WTC11 (cell line): ENCODE measurements at regions not wholly inside any gene's neighbourhood (a gene's known extent, or its start where the extent isn't known, plus 50 kb on each side); places are given as distances from the start of the nearest gene placed in this dataset.

ENCODE experiments used
- ATAC-seq: fragments of 200-7000 bp; cut with Tn5 transposase; 2 replicates; pipeline ENCODE4 v1.10.0; 2021; ENCODE audit warnings: mild to moderate bottlenecking, moderate library complexity
- CTCF ChIA-PET: fragments of 300-600 bp; sonication (Branson Sonifier 250); formaldehyde crosslinking; loops from one replicate; lab custom pipeline; 2021; ENCODE audit warnings: antibody characterized with exemption; lab: Charles Lee
- POLR2A ChIA-PET: fragments of 350-600 bp; sonication (Branson Sonifier 250); formaldehyde crosslinking; loops from one replicate; lab custom pipeline; 2021; ENCODE audit warnings: antibody characterized with exemption; lab: Charles Lee
- DNase-seq: peaks from one replicate; pipeline ENCODE4 v3.0.0; 2021; ENCODE audit warnings: low spot score
- H3K27ac Mint-ChIP-seq: 2 replicates; pipeline ENCODE4 v1.8.0; 2021; ENCODE audit warnings: mixed read lengths
- H3K27me3 Mint-ChIP-seq: 2 replicates; pipeline ENCODE4 v1.8.0; 2021; ENCODE audit warnings: low read depth, mild to moderate bottlenecking, moderate library complexity, mixed read lengths
- H3K36me3 Mint-ChIP-seq: 2 replicates; pipeline ENCODE4 v1.8.0; 2021; ENCODE audit warnings: mixed read lengths
- H3K4me1 Mint-ChIP-seq: 2 replicates; pipeline ENCODE4 v1.8.0; 2022; ENCODE audit warnings: mixed read lengths
- H3K4me3 Mint-ChIP-seq: 2 replicates; pipeline ENCODE4 v1.8.0; 2021; ENCODE audit warnings: mild to moderate bottlenecking, moderate library complexity, mixed read lengths
- H3K9me3 Mint-ChIP-seq: 2 replicates; pipeline ENCODE4 v1.8.0; 2021; ENCODE audit warnings: mixed read lengths
- CREB1 ChIP-seq: sonication (generic); formaldehyde crosslinking; IDR thresholded peaks from 2 replicates; pipeline ENCODE4 v1.8.0; 2023; ENCODE audit warnings: mild to moderate bottlenecking, missing genetic modification reagents
- CREM ChIP-seq: sonication (generic); formaldehyde crosslinking; IDR thresholded peaks from 2 replicates; pipeline ENCODE4 v1.8.1; 2022; ENCODE audit warnings: mild to moderate bottlenecking, missing genetic modification reagents, moderate library complexity
- ELF4 ChIP-seq: sonication (generic); formaldehyde crosslinking; IDR thresholded peaks from 2 replicates; pipeline ENCODE4 v1.8.1; 2022; ENCODE audit warnings: low read depth, mild to moderate bottlenecking, moderate library complexity, missing genetic modification reagents
- FOXJ3 ChIP-seq: sonication (generic); formaldehyde crosslinking; IDR thresholded peaks from 2 replicates; pipeline ENCODE4 v1.9.0; 2021; ENCODE audit warnings: missing genetic modification reagents, mild to moderate bottlenecking, borderline replicate concordance
- GABPB1 ChIP-seq: sonication (generic); formaldehyde crosslinking; IDR thresholded peaks from 2 replicates; pipeline ENCODE4 v1.8.1; 2023; ENCODE audit warnings: mild to moderate bottlenecking, missing genetic modification reagents
- HMGA2 ChIP-seq: fragments of 250-450 bp; sonication (Bioruptor Pico); IDR thresholded peaks from 2 replicates; pipeline ENCODE4 v1.4.0; 2021; ENCODE audit warnings: mild to moderate bottlenecking, moderate library complexity
- KAT7 ChIP-seq: sonication (generic); formaldehyde crosslinking; IDR thresholded peaks from 2 replicates; pipeline ENCODE4 v1.8.1; 2023; ENCODE audit warnings: missing genetic modification reagents, mild to moderate bottlenecking, borderline replicate concordance
- MYBL2 ChIP-seq: sonication (generic); formaldehyde crosslinking; IDR thresholded peaks from 2 replicates; pipeline ENCODE4 v1.8.1; 2023; ENCODE audit warnings: mild to moderate bottlenecking, moderate library complexity, missing genetic modification reagents
- NFATC4 ChIP-seq: fragments of 250-450 bp; sonication (Bioruptor Pico); IDR thresholded peaks from 2 replicates; pipeline ENCODE4 v1.9.0; 2021; ENCODE audit warnings: mild to moderate bottlenecking
- PRRX2 ChIP-seq: fragments of 250-450 bp; sonication (Bioruptor Pico); IDR thresholded peaks from 2 replicates; pipeline ENCODE4 v1.8.0; 2021; ENCODE audit warnings: mild to moderate bottlenecking
- TCF7 ChIP-seq: sonication (generic); formaldehyde crosslinking; IDR thresholded peaks from 2 replicates; pipeline ENCODE4 v1.8.0; 2022; ENCODE audit warnings: mild to moderate bottlenecking, low read depth, missing genetic modification reagents, moderate library complexity
- ZBTB21 ChIP-seq: sonication (generic); formaldehyde crosslinking; IDR thresholded peaks from 2 replicates; pipeline ENCODE4 v1.8.1; 2023; ENCODE audit warnings: mild to moderate bottlenecking, missing genetic modification reagents, borderline replicate concordance
- TF ChIP-seq, protein P1 (sequence below): sonication (generic); formaldehyde crosslinking; IDR thresholded peaks from 2 replicates; pipeline ENCODE4 v1.8.0; 2023; ENCODE audit warnings: mild to moderate bottlenecking, missing genetic modification reagents
- TF ChIP-seq, protein P2 (sequence below): fragments of 250-450 bp; sonication (Bioruptor Pico); IDR thresholded peaks from 2 replicates; pipeline ENCODE4 v1.9.0; 2021; ENCODE audit warnings: mild to moderate bottlenecking
- TF ChIP-seq, protein P3 (sequence below): fragments of 250-450 bp; sonication (Bioruptor Pico); IDR thresholded peaks from 2 replicates; pipeline ENCODE4 v1.8.0; 2021; ENCODE audit warnings: mild to moderate bottlenecking
- TF ChIP-seq, protein P4 (sequence below): fragments of 250-450 bp; sonication (Bioruptor Pico); IDR thresholded peaks from 2 replicates; pipeline ENCODE4 v1.9.0; 2021; ENCODE audit warnings: mild to moderate bottlenecking
- TF ChIP-seq, protein P5 (sequence below): fragments of 250-450 bp; sonication (Bioruptor Pico); IDR thresholded peaks from 2 replicates; pipeline ENCODE4 v2.1.2; 2022; ENCODE audit warnings: mild to moderate bottlenecking, moderate library complexity
- TF ChIP-seq, protein P6 (sequence below): sonication (generic); formaldehyde crosslinking; IDR thresholded peaks from 2 replicates; pipeline ENCODE4 v1.8.1; 2023; ENCODE audit warnings: mild to moderate bottlenecking, moderate library complexity, missing genetic modification reagents
- TF ChIP-seq, protein P7 (sequence below): fragments of 250-450 bp; sonication (Bioruptor Pico); conservative IDR thresholded peaks from 2 replicates; pipeline ENCODE4 v1.9.0; 2021; ENCODE audit warnings: mild to moderate bottlenecking
- TF ChIP-seq, protein P8 (sequence below): sonication (generic); formaldehyde crosslinking; IDR thresholded peaks from 2 replicates; pipeline ENCODE4 v1.8.1; 2022; ENCODE audit warnings: missing genetic modification reagents, borderline replicate concordance

DNA sequence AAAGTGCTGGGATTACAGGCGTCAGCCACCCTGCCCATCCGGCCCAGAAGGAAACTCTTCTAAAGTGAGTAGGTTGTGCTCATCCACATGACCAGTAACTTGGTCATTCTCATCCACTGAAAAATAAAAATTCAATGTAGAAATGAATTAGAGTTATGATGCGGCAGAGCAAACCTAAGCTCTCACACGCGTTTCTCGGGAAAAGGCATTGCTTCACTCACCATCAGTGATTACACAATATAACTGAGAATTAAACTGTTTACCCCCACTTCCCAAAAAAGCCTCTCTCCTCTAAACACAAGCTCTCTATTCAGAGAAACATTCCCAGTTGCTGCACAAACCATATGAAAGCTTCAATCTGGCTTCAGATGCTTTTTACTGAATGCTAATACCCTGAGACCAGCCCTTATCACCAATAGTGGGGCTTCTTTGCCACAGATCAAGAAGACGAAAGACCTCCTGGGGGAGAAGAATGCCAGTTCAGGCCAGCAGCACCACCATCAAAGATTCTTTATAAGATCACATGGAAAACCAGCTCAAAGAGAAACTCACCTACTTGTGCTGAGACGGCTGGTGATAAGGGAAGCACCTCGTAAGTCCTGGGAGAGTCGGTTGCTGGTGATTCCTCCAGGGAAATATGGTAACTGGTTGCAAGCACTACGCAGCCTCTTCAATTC is 121.5 kb upstream of the SFSWAP start (continued):
- TF ChIP-seq, protein P1, sequence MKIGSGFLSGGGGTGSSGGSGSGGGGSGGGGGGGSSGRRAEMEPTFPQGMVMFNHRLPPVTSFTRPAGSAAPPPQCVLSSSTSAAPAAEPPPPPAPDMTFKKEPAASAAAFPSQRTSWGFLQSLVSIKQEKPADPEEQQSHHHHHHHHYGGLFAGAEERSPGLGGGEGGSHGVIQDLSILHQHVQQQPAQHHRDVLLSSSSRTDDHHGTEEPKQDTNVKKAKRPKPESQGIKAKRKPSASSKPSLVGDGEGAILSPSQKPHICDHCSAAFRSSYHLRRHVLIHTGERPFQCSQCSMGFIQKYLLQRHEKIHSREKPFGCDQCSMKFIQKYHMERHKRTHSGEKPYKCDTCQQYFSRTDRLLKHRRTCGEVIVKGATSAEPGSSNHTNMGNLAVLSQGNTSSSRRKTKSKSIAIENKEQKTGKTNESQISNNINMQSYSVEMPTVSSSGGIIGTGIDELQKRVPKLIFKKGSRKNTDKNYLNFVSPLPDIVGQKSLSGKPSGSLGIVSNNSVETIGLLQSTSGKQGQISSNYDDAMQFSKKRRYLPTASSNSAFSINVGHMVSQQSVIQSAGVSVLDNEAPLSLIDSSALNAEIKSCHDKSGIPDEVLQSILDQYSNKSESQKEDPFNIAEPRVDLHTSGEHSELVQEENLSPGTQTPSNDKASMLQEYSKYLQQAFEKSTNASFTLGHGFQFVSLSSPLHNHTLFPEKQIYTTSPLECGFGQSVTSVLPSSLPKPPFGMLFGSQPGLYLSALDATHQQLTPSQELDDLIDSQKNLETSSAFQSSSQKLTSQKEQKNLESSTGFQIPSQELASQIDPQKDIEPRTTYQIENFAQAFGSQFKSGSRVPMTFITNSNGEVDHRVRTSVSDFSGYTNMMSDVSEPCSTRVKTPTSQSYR, result no peak
- TF ChIP-seq MYBL2 (CRISPR knock-in tag) (no peak), FOXJ3 (no peak)
- TF ChIP-seq, protein P2, sequence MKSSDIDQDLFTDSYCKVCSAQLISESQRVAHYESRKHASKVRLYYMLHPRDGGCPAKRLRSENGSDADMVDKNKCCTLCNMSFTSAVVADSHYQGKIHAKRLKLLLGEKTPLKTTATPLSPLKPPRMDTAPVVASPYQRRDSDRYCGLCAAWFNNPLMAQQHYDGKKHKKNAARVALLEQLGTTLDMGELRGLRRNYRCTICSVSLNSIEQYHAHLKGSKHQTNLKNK (CRISPR knock-in tag), result no peak
- TF ChIP-seq, protein P3, sequence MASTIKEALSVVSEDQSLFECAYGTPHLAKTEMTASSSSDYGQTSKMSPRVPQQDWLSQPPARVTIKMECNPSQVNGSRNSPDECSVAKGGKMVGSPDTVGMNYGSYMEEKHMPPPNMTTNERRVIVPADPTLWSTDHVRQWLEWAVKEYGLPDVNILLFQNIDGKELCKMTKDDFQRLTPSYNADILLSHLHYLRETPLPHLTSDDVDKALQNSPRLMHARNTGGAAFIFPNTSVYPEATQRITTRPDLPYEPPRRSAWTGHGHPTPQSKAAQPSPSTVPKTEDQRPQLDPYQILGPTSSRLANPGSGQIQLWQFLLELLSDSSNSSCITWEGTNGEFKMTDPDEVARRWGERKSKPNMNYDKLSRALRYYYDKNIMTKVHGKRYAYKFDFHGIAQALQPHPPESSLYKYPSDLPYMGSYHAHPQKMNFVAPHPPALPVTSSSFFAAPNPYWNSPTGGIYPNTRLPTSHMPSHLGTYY (CRISPR knock-in tag), result no peak
- TF ChIP-seq, all 79 proteins: peak for 0

DNA sequence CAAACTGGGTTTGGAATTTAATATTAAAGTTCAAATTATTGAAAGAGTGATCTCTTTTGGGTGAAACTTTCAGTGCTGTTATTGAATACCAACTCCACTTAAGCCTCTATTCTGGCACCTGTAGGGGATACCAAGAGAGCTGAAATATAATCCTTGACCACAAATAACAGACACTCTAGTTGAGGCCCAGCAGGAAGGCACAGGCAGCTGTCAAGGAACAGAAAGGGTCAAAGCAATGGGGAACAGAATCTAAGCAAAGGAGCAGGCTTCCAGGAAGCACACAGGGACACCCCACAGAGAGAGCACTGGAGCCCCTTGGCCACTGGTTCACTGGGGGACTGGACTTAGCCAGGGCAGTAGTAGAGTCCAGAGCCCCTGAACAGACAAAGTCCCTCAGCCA is 120.9 kb upstream of the SFSWAP start:
- Mint-ChIP-seq H3K27ac (no peak overlapping the region), H3K27me3 (no peaks in the 10 kb centered on the region), H3K9me3 (peaks cover 13% of the 10 kb centered on the region; the same call in 1 of the 2 replicates), H3K4me3 (no peak overlapping the region), H3K4me1 (peaks cover 17% of the 10 kb centered on the region), H3K36me3 (no peaks in the 10 kb centered on the region)
- ATAC-seq (no peak), DNase-seq (no peak)
- ChIA-PET CTCF (interaction anchor here (1.1 to 1.5 kb wide), 2 partner anchors 430 to 473 kb away, joined by 3 read pairs; no protein-coding TSS in a partner anchor), POLR2A (no interaction called here)
- TF ChIP-seq KAT7 (CRISPR knock-in tag) (no peak), HMGA2 (CRISPR knock-in tag) (no peak), CREM (no peak), NFATC4 (CRISPR knock-in tag) (no peak), TCF7 (no peak), ZBTB21 (CRISPR knock-in tag) (no peak), CREB1 (no peak), GABPB1 (CRISPR knock-in tag) (no peak), PRRX2 (CRISPR knock-in tag) (no peak), ELF4 (CRISPR knock-in tag) (no peak)
- TF ChIP-seq, protein P4, sequence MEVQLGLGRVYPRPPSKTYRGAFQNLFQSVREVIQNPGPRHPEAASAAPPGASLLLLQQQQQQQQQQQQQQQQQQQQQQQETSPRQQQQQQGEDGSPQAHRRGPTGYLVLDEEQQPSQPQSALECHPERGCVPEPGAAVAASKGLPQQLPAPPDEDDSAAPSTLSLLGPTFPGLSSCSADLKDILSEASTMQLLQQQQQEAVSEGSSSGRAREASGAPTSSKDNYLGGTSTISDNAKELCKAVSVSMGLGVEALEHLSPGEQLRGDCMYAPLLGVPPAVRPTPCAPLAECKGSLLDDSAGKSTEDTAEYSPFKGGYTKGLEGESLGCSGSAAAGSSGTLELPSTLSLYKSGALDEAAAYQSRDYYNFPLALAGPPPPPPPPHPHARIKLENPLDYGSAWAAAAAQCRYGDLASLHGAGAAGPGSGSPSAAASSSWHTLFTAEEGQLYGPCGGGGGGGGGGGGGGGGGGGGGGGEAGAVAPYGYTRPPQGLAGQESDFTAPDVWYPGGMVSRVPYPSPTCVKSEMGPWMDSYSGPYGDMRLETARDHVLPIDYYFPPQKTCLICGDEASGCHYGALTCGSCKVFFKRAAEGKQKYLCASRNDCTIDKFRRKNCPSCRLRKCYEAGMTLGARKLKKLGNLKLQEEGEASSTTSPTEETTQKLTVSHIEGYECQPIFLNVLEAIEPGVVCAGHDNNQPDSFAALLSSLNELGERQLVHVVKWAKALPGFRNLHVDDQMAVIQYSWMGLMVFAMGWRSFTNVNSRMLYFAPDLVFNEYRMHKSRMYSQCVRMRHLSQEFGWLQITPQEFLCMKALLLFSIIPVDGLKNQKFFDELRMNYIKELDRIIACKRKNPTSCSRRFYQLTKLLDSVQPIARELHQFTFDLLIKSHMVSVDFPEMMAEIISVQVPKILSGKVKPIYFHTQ (CRISPR knock-in tag), result no peak
- TF ChIP-seq, protein P5, sequence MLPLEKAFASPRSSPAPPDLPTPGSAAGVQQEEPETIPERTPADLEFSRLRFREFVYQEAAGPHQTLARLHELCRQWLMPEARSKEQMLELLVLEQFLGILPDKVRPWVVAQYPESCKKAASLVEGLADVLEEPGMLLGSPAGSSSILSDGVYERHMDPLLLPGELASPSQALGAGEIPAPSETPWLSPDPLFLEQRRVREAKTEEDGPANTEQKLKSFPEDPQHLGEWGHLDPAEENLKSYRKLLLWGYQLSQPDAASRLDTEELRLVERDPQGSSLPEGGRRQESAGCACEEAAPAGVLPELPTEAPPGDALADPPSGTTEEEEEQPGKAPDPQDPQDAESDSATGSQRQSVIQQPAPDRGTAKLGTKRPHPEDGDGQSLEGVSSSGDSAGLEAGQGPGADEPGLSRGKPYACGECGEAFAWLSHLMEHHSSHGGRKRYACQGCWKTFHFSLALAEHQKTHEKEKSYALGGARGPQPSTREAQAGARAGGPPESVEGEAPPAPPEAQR, result no peak
- TF ChIP-seq, protein P2 (CRISPR knock-in tag), result no peak
- TF ChIP-seq, protein P6, sequence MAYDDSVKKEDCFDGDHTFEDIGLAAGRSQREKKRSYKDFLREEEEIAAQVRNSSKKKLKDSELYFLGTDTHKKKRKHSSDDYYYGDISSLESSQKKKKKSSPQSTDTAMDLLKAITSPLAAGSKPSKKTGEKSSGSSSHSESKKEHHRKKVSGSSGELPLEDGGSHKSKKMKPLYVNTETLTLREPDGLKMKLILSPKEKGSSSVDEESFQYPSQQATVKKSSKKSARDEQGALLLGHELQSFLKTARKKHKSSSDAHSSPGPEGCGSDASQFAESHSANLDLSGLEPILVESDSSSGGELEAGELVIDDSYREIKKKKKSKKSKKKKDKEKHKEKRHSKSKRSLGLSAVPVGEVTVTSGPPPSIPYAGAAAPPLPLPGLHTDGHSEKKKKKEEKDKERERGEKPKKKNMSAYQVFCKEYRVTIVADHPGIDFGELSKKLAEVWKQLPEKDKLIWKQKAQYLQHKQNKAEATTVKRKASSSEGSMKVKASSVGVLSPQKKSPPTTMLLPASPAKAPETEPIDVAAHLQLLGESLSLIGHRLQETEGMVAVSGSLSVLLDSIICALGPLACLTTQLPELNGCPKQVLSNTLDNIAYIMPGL (CRISPR knock-in tag), result no peak
- TF ChIP-seq, protein P7, sequence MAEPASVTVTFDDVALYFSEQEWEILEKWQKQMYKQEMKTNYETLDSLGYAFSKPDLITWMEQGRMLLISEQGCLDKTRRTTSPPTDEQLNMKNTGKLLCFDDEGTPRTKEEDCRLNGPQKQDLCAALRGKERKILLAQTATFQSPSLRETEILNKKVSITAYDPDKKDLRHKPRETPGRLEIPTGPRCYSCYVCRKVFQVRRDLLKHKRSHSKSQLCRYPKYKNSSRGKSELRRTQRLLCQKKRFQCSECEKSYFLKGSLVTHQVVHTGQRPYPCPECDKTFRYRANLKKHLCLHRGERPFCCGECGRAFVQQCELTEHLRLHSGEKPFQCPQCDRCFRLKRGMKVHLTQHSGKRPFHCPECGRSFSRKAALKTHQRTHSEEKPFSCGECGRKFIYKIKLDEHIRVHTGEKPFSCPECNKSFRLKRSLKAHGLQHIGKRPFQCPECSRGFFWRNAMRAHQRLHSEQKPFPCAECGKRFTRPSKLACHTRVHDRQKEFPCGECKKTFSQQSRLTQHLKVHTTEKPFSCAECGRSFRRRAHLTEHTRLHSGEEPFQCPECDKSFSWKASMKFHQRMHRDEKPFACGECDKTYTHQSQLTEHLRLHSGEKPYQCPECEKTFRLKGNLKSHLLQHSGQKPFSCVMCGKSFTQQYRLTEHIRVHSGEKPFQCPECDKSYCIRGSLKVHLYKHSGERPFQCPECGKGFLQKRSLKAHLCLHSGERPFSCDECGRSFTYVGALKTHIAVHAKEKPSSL, result no peak
- TF ChIP-seq, protein P8, sequence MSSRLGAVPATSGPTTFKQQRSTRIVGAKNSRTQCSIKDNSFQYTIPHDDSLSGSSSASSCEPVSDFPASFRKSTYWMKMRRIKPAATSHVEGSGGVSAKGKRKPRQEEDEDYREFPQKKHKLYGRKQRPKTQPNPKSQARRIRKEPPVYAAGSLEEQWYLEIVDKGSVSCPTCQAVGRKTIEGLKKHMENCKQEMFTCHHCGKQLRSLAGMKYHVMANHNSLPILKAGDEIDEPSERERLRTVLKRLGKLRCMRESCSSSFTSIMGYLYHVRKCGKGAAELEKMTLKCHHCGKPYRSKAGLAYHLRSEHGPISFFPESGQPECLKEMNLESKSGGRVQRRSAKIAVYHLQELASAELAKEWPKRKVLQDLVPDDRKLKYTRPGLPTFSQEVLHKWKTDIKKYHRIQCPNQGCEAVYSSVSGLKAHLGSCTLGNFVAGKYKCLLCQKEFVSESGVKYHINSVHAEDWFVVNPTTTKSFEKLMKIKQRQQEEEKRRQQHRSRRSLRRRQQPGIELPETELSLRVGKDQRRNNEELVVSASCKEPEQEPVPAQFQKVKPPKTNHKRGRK (CRISPR knock-in tag), result no peak
